ENCODE measurements at regions not wholly inside any gene's neighbourhood (a gene's known extent, or its start where the extent isn't known, plus 50 kb on each side); places are given as distances from the start of the nearest gene placed in this dataset.

DNA sequence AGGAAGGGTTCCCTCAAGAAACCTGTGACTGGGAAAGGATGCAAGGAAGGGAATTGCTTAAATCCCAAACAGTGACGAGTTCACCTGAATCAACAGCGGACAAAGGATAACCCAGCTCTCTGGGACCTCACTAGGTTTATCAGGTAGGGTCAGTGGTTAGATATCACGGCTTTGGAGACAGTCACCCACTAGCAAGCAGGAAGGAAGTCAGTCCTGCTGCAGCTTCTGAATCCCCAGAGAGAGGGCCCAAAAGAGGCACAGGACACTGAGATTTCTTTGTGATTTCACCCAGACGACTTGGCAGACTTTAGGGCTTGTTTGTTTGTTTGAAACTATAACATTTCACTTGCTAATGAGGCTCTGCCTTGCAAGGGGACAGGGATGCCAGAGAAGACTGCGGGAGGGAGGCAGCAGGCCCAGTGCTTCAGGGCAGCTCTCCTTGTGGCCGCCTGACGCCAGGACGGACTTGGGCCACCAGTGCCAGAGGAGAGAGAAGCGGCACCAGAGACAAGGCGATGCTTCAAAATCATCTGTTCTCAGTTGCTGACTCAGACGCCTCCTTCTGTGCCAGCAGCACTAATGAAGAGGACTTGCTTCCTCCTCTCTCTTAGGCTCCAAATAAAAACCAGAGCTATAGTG, 275.6 kb upstream of the SLC30A5 start:
- Mint-ChIP-seq H3K4me1 (no peaks in the 10 kb centered on the region), H3K27me3 (peaks cover 72% of the 10 kb centered on the region), H3K4me3 (no peak overlapping the region), H3K36me3 (ENCODE audit: insufficient read depth) (no peaks in the 10 kb centered on the region), H3K27ac (ENCODE audit: low read depth) (no peak overlapping the region), H3K9me3 (no peaks in the 10 kb centered on the region)
- ATAC-seq (replicated peaks; ENCODE audit: extremely low read depth, poor library complexity, severe bottlenecking), result no peak
- no peak for DNase-seq (ENCODE audit: low spot score in 2 of 2)

DNA sequence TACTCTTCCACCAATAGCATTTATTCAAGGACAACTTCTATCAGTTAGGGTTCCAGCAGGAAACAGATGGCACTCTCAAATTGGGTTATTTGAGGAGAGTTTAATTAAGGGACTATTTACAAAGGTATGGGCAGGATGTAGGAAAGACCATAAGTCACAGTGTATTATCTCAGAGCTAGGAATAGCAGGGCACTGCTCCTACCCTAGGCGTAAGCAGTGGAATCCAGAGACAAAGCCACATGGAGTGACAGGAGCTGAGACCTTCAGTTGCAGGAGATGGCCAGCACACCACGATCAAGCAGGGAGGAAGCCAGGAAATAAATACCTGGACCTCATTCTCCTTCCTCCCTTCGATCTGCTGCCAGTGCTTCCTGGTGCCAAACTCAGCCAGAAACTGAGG, 274.9 kb upstream of the SLC30A5 start:
- Mint-ChIP-seq H3K27ac (ENCODE audit: low read depth) (no peak overlapping the region), H3K4me3 (no peak overlapping the region), H3K9me3 (no peaks in the 10 kb centered on the region), H3K36me3 (ENCODE audit: insufficient read depth) (no peaks in the 10 kb centered on the region), H3K27me3 (peaks cover 72% of the 10 kb centered on the region), H3K4me1 (no peaks in the 10 kb centered on the region)
- no peak for ATAC-seq (replicated peaks; ENCODE audit: extremely low read depth, poor library complexity, severe bottlenecking)
- no peak for DNase-seq (ENCODE audit: low spot score in 2 of 2)

DNA sequence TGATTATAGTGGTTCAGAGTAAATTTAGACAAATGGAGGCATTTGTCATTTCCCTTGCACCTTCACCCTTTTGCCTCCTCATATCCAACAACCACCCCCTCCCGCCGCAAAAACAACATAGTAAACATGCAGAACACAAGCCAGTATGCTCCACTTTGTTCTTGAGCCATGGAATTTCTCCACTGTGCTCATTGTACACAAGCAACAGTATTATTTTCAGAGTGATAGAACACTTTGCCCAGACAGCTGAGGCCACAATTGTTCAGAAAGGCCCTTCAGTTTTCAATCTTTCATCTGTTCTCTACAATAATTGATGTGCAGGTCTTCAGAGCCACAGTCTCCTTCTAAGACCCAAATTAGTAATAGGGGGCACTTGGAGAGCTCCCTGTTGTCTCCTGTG, 272.8 kb upstream of the SLC30A5 start:
- DNase-seq (ENCODE audit: low spot score in 2 of 2), result no peak
- Mint-ChIP-seq H3K9me3 (no peaks in the 10 kb centered on the region), H3K4me1 (no peaks in the 10 kb centered on the region), H3K36me3 (ENCODE audit: insufficient read depth) (no peaks in the 10 kb centered on the region), H3K4me3 (no peak overlapping the region), H3K27me3 (peaks cover 66% of the 10 kb centered on the region), H3K27ac (ENCODE audit: low read depth) (no peak overlapping the region)
- no peak for ATAC-seq (replicated peaks; ENCODE audit: extremely low read depth, poor library complexity, severe bottlenecking)

DNA sequence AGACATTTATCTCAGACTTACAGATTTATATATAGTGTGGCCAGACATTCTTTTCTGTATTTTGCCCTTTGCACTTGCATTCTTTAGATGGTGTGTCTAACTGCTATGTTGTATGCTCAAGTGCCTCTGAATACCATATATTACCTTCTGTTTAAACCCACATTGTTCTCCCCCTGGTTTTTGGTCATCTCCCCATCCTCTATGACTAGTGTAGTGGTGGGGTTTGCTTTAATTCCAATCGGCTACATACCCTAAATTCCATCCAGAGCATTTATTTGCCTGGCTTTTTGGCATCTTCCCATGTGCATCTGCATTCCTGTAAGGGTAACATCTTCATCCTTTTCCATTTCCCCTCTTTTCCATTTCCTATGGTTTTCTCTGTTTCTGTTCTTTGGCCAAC, 271.0 kb upstream of the SLC30A5 start:
- ATAC-seq (replicated peaks; ENCODE audit: extremely low read depth, poor library complexity, severe bottlenecking) (no peak), DNase-seq (ENCODE audit: low spot score in 2 of 2) (no peak)
- Mint-ChIP-seq H3K27ac (ENCODE audit: low read depth) (no peak overlapping the region), H3K36me3 (ENCODE audit: insufficient read depth) (no peaks in the 10 kb centered on the region), H3K4me1 (no peaks in the 10 kb centered on the region), H3K9me3 (no peaks in the 10 kb centered on the region), H3K4me3 (no peak overlapping the region), H3K27me3 (peaks cover 57% of the 10 kb centered on the region)

DNA sequence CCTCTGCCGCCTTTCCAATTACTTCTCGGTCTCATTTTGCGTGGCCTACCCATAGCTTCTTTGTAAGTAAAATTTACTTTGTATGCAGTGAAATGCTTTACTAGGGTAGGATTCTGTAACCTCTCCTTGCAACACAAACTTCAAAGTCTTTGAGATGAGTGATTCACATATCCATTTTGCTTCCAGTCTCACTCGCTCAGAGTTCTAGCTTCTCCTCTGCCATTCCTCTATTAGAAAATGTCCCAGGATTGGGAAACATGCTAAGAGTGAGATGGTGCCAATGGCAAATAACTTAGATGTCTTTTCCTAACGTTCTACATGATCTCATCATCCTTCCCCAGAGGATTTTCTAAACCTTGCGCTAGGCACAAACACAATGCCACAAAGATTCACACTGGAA, 270.5 kb upstream of the SLC30A5 start:
- no peaks in the 10 kb centered on the region for H3K9me3 Mint-ChIP-seq
- H3K4me3 Mint-ChIP-seq, result no peak overlapping the region
- no peak for DNase-seq (ENCODE audit: low spot score in 2 of 2)
- ATAC-seq (replicated peaks; ENCODE audit: extremely low read depth, poor library complexity, severe bottlenecking), result no peak
- no peaks in the 10 kb centered on the region for H3K36me3 Mint-ChIP-seq (ENCODE audit: insufficient read depth)
- H3K4me1 Mint-ChIP-seq, result no peaks in the 10 kb centered on the region
- peaks cover 52% of the 10 kb centered on the region for H3K27me3 Mint-ChIP-seq
- no peak overlapping the region for H3K27ac Mint-ChIP-seq (ENCODE audit: low read depth)

DNA sequence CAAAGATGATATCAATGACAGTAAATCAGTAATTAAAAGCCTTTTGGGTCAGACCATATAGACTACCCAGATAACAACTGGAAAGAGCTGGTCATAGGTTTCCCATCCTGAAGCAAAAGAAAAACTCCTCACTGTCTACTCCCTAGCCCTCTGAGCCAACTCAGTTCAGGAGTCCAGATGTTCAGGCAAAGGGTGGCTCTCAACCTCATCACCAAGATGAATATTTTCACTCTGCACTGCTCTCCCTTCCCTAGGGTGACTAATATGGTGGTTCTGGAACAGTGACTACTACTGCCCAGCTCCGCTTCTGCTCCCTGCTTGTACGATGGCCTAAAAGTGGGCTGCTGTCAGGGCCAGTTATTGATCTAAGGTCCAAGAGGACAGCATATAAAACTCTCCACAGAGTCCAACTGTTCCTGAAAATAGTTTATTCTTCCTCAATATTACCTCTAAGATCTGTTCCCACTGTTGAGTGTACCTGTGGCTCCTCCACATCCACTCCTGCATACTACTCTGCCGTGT, 263.4 kb upstream of the SLC30A5 start:
- Mint-ChIP-seq H3K9me3 (no peaks in the 10 kb centered on the region), H3K36me3 (ENCODE audit: insufficient read depth) (no peaks in the 10 kb centered on the region), H3K27me3 (no peaks in the 10 kb centered on the region), H3K27ac (ENCODE audit: low read depth) (no peak overlapping the region), H3K4me3 (no peak overlapping the region), H3K4me1 (no peaks in the 10 kb centered on the region)
- ATAC-seq (replicated peaks; ENCODE audit: extremely low read depth, poor library complexity, severe bottlenecking), result no peak
- no peak for DNase-seq (ENCODE audit: low spot score in 2 of 2)

DNA sequence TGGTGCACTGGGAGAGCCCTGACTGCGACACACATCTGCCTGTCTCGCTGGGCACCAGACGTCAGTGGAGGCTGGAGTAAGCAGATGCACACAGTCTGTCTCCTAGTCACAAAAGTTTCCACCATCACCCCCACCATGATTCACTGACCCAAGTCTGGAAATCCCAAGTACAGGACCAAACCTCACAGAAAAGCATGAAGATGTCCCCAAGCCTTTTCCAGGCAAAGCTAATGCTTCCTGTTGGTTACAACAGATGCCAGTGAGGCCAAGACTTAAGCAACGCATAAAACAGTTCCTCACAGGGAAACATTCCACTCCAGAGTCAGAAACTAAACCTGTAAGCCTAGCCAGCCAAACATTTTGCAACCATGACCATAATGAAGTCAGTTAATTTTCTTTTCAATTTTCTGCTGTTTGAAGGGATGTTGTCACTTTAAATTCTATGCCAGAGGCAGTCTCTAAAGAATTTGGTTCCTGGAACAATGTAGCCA, 259.3 kb upstream of the SLC30A5 start:
- no peaks in the 10 kb centered on the region for H3K36me3 Mint-ChIP-seq (ENCODE audit: insufficient read depth)
- H3K27me3 Mint-ChIP-seq, result peaks cover 8% of the 10 kb centered on the region
- H3K4me3 Mint-ChIP-seq, result no peak overlapping the region
- ATAC-seq (replicated peaks; ENCODE audit: extremely low read depth, poor library complexity, severe bottlenecking) (no peak), DNase-seq (ENCODE audit: low spot score in 2 of 2) (no peak)
- H3K27ac Mint-ChIP-seq (ENCODE audit: low read depth), result no peak overlapping the region
- no peaks in the 10 kb centered on the region for H3K4me1 Mint-ChIP-seq
- H3K9me3 Mint-ChIP-seq, result no peaks in the 10 kb centered on the region

DNA sequence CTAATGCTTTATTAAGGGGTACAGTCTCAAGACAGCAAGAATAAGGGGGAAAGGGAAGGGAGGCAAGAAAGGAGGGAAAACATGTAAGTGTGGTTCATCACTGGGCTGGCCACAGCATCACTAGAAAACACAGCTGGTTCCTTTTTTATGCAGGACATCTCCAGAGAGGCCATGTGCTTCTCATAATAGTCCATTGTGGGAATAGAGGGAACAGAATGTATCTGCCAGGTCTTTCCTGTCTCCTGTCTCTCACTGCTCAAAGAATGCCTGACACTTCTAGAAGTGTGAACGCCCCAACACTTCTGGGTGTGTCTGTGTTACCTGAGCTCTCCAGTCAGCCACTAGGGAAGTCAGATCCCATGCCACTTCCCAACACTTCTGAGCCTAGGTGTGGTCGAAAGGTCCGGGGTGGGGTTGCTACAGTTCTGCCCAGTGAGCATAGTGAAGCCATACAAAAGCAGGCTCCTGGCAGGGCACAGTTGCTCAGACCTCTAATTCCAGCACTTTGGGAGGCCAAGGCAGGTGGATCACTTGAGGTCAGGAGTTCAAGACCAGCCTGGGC, 255.6 kb upstream of the SLC30A5 start:
- no peak for DNase-seq (ENCODE audit: low spot score in 2 of 2)
- H3K27me3 Mint-ChIP-seq, result peaks cover 8% of the 10 kb centered on the region

DNA sequence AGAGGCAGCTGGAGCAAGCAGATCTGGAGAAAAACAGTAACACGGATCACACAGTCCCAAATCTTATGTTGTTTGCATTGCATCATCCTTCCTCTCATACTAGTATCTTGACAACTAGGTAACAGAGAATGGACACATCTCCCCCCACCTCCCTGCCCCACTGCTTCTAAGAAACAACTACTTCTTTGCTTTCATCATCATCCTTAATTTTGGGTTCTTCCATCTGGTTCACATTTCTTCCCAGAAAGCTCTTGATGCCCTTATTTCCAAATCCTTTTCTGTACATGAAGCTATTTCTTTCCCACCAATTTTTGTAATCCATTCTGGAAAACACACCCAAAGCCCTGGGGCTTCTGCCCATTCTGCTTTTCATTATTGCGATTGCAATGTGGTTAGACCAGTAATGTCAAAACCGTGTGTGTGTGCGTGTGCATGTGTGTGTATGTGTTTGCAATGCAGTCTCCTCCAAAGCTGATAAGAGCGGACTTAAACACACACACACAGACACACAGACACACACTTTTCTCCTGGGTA, 254.7 kb upstream of the SLC30A5 start:
- Mint-ChIP-seq H3K36me3 (ENCODE audit: insufficient read depth) (no peaks in the 10 kb centered on the region), H3K4me1 (no peaks in the 10 kb centered on the region), H3K4me3 (no peak overlapping the region), H3K27me3 (peaks cover 8% of the 10 kb centered on the region), H3K9me3 (no peaks in the 10 kb centered on the region), H3K27ac (ENCODE audit: low read depth) (no peak overlapping the region)
- ATAC-seq (replicated peaks; ENCODE audit: extremely low read depth, poor library complexity, severe bottlenecking) (no peak), DNase-seq (ENCODE audit: low spot score in 2 of 2) (no peak)

More for the DNA sequence above, 255.6 kb upstream of the SLC30A5 start:
- Mint-ChIP-seq H3K27ac (ENCODE audit: low read depth) (no peak overlapping the region), H3K36me3 (ENCODE audit: insufficient read depth) (no peaks in the 10 kb centered on the region), H3K9me3 (no peaks in the 10 kb centered on the region), H3K4me3 (no peak overlapping the region), H3K4me1 (no peaks in the 10 kb centered on the region)
- no peak for ATAC-seq (replicated peaks; ENCODE audit: extremely low read depth, poor library complexity, severe bottlenecking)

DNA sequence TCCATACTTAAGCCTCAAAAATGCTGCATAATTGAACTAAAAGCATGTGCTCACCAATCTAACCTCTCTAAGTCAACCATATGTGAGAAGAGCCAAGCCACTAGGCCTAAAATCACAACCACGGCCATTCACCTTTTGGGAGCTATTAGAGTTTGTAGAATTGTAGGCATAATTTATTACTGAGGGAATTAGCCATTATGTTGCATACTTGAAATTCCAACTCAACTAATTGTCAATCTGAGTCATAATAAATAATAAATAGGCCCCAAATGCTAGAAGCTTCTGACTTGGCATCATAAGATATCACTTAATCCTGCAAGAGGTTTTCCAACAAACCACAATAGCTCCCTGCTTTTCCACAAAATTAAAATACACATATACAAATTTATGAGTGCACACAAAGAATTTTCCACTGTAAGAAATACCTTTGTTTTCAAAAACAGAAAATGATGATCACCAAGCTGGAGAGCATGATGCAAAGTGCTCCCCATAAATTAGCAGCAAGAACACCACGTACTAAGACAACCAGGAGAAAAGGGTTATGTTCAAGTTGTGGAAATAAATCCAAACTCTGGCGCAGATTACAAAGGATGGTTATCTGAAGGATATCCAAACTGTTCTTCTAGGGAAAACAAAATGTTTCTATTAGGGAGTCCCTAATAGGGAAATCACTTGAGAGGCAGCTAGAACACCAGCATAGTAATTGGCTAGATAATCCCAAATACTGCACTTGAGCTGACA, 250.0 kb upstream of the SLC30A5 start:
- no peak overlapping the region for H3K27ac Mint-ChIP-seq (ENCODE audit: low read depth)
- H3K4me3 Mint-ChIP-seq, result no peak overlapping the region
- no peaks in the 10 kb centered on the region for H3K9me3 Mint-ChIP-seq
- ATAC-seq (replicated peaks; ENCODE audit: extremely low read depth, poor library complexity, severe bottlenecking) (no peak), DNase-seq (ENCODE audit: low spot score in 2 of 2) (no peak)
- no peaks in the 10 kb centered on the region for H3K36me3 Mint-ChIP-seq (ENCODE audit: insufficient read depth)
- H3K27me3 Mint-ChIP-seq, result peaks cover 9% of the 10 kb centered on the region
- H3K4me1 Mint-ChIP-seq, result no peaks in the 10 kb centered on the region

DNA sequence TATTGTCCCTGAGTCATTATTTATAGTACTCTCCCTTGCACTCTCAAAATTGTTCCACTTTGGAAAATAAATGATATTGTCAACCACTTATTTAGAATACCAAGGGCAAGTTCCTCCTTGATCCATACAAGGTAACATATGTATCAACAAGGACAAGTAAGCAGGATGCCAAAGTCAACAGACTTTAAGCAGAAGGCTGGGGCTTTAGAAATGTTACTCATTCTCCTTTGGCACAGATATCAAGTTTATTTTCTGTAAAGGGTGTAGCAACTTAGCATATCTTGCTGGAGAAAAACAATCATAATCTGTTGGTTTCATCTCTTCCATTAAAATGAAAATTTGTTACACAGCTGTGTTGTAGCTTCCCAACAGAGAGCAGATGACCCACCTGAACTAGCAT, 248.7 kb upstream of the SLC30A5 start:
- H3K36me3 Mint-ChIP-seq (ENCODE audit: insufficient read depth), result no peaks in the 10 kb centered on the region
- no peak overlapping the region for H3K27ac Mint-ChIP-seq (ENCODE audit: low read depth)
- no peak for DNase-seq (ENCODE audit: low spot score in 2 of 2)

DNA sequence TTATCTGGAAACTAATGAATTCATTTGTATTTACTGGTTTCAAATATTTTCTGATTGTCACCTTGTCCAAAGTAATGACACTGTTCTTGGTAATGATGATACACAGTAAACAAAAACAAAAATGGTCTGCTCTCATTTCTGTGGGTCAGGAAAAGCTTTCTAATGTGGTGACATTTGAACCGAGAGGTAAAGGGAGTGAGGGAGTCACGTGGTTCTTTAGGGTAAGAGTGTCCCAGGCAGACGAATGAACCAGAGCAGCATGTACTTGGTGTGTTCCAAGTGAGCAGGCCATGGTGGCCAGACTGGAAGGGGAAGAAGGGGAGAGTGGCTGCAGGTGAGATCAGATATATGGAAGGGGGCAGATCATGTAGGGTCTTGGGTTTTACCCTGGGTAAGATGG, 247.0 kb upstream of the SLC30A5 start:
- H3K4me1 Mint-ChIP-seq, result no peaks in the 10 kb centered on the region
- no peak overlapping the region for H3K4me3 Mint-ChIP-seq
- no peak for DNase-seq (ENCODE audit: low spot score in 2 of 2)
- H3K27me3 Mint-ChIP-seq, result peaks cover 9% of the 10 kb centered on the region
- H3K9me3 Mint-ChIP-seq, result no peaks in the 10 kb centered on the region
- no peak overlapping the region for H3K27ac Mint-ChIP-seq (ENCODE audit: low read depth)
- H3K36me3 Mint-ChIP-seq (ENCODE audit: insufficient read depth), result no peaks in the 10 kb centered on the region
- no peak for ATAC-seq (replicated peaks; ENCODE audit: extremely low read depth, poor library complexity, severe bottlenecking)

More for the DNA sequence above, 248.7 kb upstream of the SLC30A5 start:
- peaks cover 9% of the 10 kb centered on the region for H3K27me3 Mint-ChIP-seq
- no peak overlapping the region for H3K4me3 Mint-ChIP-seq
- no peaks in the 10 kb centered on the region for H3K4me1 Mint-ChIP-seq
- no peaks in the 10 kb centered on the region for H3K9me3 Mint-ChIP-seq
- no peak for ATAC-seq (replicated peaks; ENCODE audit: extremely low read depth, poor library complexity, severe bottlenecking)

DNA sequence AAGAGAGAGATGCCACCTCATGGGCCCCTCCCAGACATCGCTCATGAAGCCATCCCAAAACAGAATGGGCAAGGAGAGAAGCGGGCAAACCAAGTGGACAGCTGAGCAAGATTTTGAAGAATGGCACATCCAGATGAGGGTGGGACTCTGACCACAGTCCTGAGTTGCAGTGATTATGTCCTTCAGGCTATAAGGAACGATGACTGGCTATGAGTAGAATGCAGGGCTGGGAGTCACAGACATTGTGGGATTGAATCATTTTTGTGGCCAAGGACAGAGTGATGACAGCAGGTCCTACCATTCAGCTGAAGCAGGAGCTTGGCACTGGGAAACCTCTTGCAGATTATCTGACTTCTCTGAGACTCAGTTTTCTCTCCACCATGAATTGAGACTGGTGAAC, 245.7 kb upstream of the SLC30A5 start:
- Mint-ChIP-seq H3K27ac (ENCODE audit: low read depth) (no peak overlapping the region), H3K9me3 (no peaks in the 10 kb centered on the region)
- DNase-seq (ENCODE audit: low spot score in 2 of 2), result no peak

More for the DNA sequence above, 245.7 kb upstream of the SLC30A5 start:
- no peak for ATAC-seq (replicated peaks; ENCODE audit: extremely low read depth, poor library complexity, severe bottlenecking)
- H3K36me3 Mint-ChIP-seq (ENCODE audit: insufficient read depth), result no peaks in the 10 kb centered on the region
- H3K4me1 Mint-ChIP-seq, result no peaks in the 10 kb centered on the region
- peaks cover 9% of the 10 kb centered on the region for H3K27me3 Mint-ChIP-seq
- no peak overlapping the region for H3K4me3 Mint-ChIP-seq
